ENCODE measurements at regions not wholly inside any gene's neighbourhood (a gene's known extent, or its start where the extent isn't known, plus 50 kb on each side); places are given as distances from the start of the nearest gene placed in this dataset.

DNA sequence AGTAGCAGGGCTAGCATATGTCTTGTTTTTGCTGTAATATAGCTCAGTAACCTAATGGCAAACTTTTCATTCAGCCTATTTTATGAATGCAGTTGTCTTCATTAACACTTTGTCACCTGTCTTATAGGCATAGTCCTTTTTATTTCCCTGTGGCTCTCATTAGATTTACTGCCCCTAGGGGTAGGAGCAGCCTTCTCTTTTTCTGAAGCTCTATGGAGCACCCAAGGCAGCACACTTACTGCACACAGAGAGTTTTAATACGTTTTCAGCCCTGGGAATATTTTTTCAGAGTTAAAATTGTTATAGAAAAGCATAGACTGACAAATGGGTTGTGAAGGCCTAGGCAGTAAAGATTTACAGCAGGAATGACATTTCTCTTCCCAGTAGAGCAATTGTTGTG is 406.8 kb downstream of the TMA16 start:
- no peak for DNase-seq

DNA sequence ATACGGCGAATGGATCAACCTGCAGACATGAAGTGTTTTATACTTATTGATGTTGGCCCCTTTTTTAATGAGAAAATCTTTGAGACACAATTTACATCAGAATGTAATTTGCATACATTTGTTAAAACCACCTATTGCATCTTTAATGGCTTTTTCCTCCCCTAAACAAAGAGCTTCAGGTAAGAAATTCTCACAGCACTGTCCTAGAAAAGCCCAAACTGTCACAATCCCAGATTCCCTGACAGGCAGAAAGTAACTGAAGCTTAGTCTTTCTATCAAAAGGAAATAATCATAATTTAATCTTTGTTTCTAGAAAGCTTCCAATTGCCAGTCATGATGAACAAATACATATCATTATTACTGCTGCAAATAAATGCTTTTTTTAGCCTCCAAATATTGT is 407.9 kb downstream of the TMA16 start:
- no peak for DNase-seq

DNA sequence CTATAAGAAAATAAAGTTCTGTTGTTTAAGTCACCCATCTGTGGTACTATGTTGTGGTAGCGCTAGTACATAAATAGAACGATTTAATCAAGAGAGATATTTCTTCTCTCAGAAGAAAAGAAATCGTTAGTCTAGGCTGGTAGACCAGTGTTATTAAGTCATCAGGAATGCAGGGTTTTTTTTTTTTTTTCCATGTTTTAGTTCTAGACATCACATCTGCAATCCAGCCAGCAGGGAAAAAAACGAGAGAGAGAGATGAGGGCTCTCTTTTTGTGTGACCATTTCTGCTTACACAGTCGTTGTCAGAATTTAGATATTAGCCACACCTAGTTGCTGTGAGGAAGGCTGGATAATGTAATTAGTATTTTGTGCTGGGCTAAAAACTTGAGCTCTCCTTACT is 417.4 kb downstream of the TMA16 start:
- DNase-seq, result no peak

DNA sequence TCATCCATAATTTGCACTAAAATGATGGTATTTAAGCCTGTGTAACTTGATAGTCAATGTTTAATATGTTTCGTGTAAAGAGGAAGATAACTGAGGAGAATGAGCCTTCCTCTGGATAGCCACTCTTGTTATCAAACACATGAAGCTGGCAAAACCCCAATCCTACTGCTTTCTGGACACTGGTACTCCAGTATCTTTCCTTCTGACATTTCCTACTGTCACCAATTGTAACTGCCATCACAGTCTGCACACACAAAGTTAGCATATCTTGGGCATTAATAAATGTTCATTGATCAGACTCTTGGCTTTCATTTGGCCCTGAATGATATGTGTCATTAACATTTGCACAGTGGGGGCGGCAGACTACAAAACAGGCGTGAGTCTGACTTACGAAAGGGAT is 419.1 kb downstream of the TMA16 start:
- DNase-seq, result no peak

DNA sequence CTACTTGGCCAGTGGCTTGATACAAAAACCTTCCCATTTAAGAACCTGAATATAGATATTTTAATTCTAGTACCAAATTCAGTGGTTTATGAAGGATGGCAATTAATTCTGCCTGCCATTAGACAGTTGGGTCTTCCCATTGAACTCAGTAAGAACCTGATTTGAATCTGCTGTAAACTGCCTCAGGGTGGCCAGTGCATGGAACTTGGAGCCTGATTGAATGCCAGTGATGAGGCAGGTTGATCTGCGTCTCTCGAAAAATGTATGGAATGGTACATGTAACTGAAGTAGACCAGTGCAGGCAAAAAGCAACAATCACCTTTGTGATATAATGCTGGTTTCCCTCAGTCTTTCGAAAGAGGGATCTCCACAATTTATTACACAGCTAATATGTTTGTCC is 421.4 kb downstream of the TMA16 start:
- no peak for DNase-seq

DNA sequence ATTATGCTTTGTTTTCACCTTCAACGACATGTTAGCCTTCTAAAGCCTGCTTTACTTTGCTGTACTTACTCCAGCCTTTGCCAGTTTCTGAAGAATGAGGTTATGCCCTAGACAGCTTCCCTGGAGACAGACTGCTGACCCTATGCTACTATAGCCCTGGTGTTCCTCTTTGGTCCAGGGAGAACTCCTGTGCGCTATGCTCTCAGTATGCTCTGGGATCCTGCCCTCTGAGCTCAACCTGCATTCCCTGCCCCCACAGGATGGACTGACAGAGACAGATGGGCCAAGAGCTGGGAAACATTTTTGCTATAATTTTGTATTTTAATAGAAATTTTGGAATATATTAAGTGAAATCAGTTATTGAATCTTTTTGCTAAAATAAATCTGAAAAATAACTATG is 425.9 kb downstream of the TMA16 start:
- no peak for DNase-seq

DNA sequence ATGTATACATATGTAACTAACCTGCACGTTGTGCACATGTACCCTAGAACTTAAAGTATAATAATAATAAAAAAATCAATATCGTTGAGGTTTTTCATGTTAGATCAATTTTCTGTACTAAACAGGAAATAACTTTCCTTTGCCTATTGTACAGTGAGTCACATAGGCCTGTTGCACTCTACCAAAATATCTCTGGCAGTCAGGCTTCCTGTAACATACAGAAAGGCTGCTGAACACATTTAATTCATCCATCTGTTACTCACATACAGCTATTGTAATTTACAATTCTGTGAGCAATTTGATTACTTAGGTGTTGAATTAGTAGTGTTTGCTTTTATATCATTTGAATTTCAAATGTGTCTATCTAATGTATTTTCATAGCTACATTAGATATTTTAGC is 427.8 kb downstream of the TMA16 start:
- DNase-seq, result no peak

DNA sequence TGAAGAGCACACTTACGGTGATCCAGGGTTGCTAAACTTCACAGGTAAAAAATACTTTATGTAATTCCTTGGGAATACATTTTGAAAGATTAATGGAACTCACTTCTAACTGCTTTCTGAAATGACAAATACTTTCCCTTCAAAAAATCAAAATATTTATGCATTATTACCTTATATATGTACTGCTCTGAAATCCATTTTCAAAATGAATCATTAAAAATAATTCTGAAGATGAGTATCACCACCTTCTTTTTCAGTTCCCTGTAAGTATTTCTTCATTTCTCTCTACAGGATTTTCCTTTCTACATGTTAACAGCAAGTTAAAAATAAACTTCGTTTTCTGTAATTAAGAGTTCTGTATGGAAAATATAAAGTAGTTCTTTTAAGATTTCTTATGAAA is 428.6 kb downstream of the TMA16 start:
- no peak for DNase-seq

DNA sequence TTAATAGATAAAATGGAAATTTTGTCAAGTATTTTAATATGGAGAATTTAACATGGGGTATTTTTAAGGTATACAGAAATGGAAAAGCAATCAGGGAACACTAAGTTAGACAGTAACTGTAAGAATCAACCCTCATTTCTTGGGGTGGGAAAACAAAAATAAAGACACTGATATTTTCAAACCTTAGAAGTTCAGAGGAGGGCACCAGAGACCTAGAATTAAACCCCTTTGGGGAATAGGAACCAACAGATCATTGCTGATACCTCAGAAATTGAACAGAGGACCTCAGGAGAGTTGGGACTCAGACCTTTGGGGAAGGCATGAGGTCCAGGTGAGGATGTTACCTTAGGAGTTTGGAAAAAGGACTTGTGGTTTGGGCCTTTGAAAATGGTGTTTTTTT is 435.6 kb downstream of the TMA16 start:
- DNase-seq, result no peak

DNA sequence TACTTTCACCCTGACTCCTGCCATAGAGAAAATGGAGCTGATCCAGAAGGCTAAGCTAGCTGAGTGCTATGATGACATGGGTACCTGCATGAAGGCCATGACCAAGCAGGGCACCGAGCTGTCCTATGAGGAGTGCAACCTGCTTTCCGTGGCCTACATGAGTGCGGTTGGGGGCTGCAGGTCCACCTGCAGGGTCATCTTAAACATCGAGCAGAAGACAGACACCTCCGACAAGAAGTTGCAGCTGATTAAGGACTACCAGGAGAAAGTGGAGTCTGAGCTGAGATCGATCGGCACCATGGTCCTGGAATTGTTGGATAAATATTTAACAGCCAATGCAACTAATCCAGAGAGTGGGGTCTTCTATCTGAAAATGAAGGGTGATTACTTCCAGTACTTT is 438.0 kb downstream of the TMA16 start:
- DNase-seq, result no peak

DNA sequence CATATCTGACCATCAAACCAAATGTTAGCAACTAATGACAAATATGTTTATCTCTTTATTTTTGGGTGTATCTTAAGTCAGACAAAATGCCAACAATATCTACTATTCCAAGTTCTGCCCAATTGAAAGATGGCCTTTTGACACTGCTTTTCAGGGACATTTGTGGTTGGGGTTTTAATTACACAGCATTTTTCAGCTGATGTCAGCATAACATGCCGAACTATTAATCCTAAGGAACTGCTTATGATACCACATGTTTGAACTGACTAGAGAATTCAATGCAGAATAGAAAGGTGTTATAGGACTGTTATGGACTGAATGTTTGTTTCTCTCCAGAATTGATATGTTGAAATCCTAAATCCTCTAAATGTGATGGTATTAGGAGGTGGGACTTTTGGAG is 445.1 kb downstream of the TMA16 start:
- DNase-seq, result no peak

DNA sequence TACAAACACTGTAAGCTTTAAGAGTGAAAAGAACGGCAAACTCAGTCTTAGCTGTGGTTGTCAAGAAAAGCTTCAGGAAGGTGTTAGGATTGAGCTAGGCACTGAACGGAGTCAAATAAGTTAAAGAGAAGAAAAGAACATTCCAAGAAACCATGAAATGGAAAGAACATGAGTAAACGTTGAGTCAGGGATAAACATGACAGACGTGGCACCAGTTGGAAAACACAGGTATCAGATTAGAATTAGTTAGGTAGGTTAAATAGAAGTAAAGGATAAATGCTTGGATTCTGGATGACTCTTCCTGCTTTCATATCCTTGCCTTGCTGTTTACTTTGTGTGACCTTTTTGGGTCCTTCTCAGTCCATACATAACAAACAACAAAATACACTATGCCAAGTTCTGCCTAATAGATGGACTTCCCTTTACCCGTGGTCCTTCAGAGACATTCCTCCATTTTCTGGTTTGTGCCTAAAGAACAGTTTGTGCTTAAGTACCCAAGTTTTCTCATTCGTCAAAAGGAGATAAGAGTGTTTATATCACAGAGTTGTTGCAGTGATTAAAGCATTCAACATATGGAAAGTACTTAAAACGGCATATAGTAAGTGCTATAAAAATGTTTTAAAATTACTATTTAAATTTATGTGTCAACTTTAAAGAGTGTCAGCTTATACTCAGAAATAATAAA is 446.9 kb downstream of the TMA16 start:
- DNase-seq, result no peak

DNA sequence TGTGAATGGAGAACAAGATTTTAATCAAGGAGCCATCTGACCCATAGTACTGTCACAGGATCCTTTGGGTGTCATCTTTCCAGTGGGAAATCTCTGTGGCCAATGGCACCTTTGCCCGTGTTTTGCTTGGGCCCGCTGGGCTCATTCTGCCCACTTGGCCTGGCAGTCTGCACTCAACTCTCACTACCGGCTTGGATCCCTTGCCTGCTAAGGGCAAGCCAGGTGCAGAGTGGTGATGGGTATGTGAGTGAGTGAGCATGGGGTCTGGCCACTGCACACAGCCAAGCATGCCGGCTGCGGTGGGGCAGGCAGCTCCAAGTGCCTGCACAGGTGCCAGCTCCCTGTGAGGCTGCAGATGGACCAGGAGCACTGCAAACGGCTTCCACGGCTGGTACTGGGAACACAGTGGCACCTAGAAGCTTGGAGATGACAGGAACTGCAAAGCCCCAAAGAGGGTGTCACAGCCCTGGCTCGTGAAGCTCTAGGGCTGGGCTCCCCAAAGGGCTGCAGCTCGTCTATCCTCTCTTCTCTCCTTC is 454.5 kb downstream of the TMA16 start:
- DNase-seq, result no peak

DNA sequence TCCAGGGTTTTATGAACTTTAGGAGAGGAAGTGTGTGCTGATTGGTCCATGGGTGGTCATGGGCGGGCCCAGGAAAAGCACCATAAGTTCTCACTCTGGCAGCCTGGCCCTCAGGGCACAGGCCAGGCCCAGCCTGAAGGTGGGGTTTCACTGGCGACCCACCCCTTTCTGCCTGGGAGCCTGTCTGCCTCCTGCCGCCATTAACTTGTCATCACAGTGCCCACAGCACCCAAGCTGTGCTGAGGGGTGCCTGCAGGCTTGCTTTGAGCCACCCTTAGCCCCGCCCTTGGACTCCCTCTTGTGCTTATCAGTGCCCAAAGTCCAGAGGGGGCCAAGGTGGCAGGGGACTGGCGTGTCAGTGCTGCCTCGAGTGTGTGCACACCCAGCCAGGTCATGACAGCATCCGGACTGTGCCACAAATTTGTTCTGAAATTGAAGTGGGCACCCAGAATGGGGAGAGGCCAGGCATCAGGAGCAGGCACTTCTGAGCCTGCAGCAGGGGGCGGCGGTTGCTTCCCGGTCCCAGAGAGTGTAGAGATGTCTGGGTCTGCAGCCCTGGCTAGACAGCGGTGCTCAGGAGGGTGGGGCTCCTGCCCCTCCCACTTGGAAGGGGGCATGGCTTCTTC is 455.6 kb downstream of the TMA16 start:
- DNase-seq, result no peak

DNA sequence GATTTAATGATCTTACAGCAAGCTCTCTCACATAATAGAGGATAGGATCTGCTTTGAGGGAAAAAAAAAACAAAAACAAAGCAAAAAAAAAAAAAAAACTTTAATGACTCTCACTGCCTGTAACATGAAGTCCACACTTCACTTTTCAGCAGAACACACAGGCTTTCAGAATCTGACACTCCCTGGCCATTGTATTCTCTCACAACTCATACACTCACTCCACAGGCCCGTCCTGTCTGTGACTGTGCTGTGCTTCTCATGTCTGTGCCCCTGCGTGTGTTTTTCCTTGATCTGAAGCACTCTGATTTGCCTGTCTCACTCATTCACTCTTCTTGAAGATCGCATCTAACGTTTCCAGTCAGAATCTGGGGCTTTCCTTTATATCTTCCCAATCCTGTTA is 460.8 kb downstream of the TMA16 start:
- no peak for DNase-seq

DNA sequence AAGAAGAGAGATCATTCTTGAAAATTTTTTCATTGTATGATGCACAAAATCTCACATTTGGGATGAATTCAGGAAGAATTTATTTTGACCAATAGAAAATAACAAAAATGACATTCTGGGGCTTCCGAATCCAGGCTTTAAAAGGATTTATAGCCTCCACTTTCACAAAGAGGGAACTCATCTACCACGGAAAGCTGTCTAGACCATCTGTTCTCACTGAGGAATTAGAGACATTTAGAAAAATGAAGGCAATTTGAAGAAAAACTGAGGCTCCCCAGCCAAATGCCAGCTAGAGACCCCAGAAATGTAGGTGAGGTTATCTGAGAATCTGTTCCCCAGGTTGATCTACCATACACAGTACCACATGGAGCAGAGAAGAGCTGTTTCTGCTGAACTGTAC is 464.3 kb downstream of the TMA16 start:
- DNase-seq, result no peak

DNA sequence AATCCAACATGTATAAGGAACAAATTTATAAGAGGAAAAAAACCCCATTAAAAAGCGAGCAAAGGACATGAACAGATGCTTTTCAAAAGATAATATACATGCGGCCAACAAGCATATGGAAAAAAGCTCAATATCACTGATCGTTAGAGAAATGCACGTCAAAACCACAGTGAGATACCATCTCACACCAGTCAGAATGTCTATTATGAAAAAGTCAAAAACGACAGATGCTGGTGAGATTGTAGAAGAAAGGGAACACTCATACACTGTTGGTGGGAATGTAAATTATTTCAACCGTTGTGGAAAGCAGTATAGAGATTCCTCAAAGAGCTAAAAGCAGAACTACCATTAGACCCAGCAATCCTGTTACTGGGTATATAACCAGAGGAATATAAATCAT is 465.4 kb downstream of the TMA16 start:
- DNase-seq, result no peak

DNA sequence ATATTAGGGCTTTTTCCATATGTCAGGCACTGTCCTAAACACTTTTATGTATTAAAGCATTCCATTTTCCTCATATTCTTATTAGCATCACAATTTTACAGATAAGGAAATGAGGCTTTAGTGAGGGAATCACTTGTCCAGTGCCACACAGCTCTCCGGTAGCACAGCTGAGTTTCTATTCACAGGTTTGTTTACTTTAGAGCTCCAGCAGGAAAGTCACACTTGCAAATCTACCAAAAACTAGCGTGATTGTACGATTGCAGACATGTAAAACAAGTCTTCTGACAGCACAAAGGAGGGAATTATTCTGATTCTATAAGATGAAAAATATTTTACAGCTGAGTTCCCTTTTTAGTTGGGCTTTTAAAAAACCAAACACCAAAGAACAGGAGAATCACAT is 472.1 kb downstream of the TMA16 start:
- peak; percentile 33 for DNase-seq

DNA sequence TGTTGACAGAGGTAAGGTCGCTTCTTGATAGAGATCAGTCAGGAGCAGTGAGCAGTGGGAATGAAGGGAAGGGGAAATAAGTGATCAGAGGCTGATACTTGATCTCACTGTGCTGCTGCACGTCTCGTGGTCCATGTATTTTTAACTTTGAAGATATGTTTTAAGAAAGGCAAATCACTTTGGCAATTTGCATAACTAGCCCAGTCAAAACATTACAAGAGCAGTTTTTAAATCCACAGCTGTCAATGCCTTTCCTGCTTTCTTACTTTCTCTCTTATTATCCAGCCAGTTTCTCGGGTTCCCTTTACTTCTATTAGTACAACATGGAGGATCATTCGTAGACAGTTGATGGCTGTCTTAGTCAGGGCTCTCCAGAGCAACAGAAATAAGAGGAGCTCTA is 472.8 kb downstream of the TMA16 start:
- DNase-seq, result peak; percentile 13

DNA sequence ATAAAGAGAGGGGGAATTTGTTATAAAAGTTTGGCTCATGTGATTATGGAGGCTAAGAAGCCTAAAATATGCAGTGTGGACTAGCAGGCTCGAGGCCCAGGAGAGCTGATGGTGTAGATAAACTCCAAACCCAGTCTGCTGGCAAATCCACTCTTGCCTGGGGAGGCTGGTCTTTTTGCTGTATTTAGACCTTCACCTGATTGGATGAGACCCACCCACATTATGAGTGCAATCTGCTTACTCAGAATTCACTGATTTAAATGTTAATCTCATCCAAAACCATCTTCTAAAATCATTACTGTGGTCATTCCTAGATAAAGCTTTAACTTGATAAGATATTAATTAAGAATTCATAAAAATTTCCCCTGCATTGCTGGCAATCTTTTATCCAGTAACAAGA is 473.2 kb downstream of the TMA16 start:
- no peak for DNase-seq

DNA sequence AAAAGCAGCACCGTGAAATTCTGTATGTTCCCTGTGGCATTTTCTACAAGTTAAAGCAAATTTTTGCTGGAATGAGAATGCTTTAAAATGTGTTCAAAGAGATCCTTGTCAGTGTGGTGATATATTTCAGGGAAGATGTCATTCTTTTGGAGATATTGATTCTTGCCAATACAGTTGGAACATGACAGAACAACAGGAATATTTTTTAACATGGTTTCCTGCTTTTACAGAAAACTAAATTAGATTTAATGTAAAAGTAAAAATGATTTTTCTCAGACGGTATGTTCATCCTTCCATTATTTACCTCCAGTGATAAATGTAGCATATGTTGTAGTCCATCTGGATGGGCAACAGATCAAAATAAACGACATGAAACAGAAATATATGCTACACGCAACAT is 474.8 kb downstream of the TMA16 start:
- DNase-seq, result no peak

DNA sequence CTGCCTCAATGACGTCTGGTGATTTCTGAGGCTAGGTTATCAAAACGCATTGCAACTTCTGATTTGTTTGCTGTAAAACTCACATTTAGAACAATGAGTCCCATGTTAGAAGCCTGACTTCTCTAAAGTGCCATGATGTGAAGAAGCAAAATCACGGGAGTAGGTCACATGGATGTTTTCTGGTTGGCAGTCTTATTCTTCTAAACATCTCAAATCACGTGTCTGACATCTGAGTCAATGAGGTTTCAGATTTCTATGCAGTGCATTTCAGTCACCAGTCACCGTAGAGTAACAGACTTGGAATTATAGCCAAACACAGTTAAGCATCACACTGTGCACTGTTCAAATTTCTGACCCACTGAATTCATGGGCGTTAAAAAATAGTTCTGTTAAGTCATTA is 482.1 kb downstream of the TMA16 start:
- DNase-seq, result no peak

DNA sequence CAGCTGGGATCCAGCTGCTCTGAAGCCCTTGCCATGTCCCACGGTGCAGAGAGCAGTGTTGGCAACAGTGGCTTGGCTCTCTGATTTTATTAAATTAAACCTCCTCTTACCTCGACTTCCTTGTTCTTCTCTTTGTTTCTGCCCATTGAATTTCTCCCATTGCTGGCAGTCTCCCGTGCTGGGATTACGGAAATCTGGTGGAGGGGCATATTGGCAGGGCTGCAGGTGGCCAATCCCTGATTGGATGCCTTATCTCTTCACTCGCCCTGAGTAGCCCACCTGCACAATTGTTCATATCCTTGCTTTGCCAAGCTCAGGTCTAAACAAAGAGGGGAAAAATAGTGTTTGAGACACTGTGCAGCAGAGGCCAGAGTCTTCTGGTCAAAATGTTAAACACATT is 493.9 kb downstream of the TMA16 start:
- no peak for DNase-seq

DNA sequence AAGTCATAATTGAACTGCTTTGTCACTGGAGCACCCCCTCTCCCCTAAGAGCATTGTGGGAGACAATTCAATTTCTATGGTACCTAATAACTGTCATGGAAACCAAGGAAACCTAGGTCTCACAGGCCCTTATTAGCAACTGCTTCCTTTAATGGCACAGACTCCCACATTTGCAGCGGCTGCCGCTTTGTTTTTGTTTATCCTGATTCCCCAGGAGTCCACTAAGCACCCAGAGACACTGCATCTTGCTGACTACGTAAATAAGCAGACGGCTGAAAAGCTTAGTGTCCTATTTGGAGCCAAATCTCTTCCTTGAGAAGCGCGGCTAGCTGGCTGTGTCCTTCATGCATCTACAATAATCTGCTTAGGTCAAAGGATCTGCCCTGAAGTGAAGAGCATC is 494.4 kb downstream of the TMA16 start:
- no peak for DNase-seq

DNA sequence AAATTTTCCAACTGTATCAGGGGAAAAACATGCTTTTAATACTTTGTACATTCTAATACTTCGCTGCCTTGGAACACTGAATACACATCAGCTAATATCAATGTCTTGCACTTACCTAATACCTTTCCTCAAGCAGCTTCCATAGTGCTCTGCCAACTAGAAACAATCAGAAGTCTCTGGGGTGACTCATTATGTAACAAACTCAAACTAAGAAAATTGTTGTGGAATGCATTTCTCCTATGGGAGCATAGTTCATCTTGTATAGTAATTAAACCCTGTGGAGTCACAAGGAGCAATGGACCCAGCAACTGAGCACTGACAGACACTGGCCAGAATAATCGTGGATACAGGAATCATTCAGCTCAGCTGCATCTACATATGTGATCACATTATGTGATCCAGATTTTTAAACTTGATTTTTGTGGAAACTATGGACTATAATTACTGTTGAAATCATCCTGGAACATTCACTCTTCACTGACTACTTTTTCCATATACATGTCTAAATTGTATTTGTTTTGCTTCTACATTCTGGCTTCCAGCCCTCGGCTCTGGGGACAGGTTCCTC is 496.9 kb downstream of the TMA16 start:
- no peak for DNase-seq

All from NCI-H526 treated with DMSO at 0.1 percent for 48 hours (cell line).